ENCODE measurements at regions not wholly inside any gene's neighbourhood (a gene's known extent, or its start where the extent isn't known, plus 50 kb on each side); places are given as distances from the start of the nearest gene placed in this dataset.

DNA sequence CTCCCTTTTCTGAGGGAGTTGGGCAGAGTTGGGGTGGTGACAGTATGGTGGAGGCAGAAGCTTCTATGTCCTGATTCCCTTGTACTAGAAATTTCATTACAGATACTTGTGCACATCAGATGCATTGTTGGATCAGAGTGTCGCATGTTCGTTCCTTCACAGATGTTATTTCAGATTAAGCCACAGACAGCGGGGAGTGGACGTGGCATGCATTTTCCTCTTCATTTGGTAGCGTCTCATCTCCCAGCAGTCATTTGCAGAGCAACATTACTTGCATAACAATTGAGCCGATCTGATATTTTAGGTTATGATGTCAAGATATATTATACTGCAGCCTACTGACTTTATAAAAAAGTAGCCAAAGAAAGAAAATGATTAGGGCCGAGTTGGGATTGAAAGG lies 261.6 kb upstream of the SASH1 start:
- Histone ChIP-seq H3K4me2 (replicated peaks; ENCODE audit: extremely low read depth, low read length, poor library complexity, severe bottlenecking) (no peak overlapping the region), H3K36me3 (replicated peaks in 1 of 2; ENCODE audit: control insufficient read depth in 1 of 2, insufficient read depth in 2 of 2, low read length in 2 of 2) (no peaks in the 10 kb centered on the region), H3K4me3 (replicated peaks in 1 of 3; ENCODE audit: low read depth in 2 of 3, low read length in 3 of 3) (no peak overlapping the region), H3K27ac (ENCODE audit: low read depth in 1 of 2, low read length in 2 of 2) (no peak overlapping the region), H3K4me1 (ENCODE audit: control insufficient read depth in 1 of 2, insufficient read depth in 2 of 2, low read length in 2 of 2) (no peaks in the 10 kb centered on the region), H2AFZ (ENCODE audit: insufficient read depth, low read depth, low read length, poor library complexity, severe bottlenecking) (no peak overlapping the region), H3K27me3 (ENCODE audit: control insufficient read depth in 2 of 2, insufficient read depth in 2 of 2, low read length in 2 of 2) (no peaks in the 10 kb centered on the region), H3K9me3 (replicated peaks in 1 of 2; ENCODE audit: control insufficient read depth in 1 of 2, insufficient read depth in 1 of 2, low read length in 2 of 2) (peaks cover under 1 to 4% of the 10 kb centered on the region in 2 donors), H3K79me2 (ENCODE audit: insufficient read depth, low read length) (no peaks in the 10 kb centered on the region), H4K20me1 (ENCODE audit: insufficient read depth, low read length) (no peaks in the 10 kb centered on the region), H3K9ac (ENCODE audit: insufficient read depth, low read length, poor library complexity, severe bottlenecking) (no peak overlapping the region)
- Mint-ChIP-seq H3K4me1 (no peaks in the 10 kb centered on the region), H3K36me3 (no peaks in the 10 kb centered on the region), H3K27me3 (ENCODE audit: low read depth in 3 of 3) (peaks cover 0 to 1% (median 0%) of the 10 kb centered on the region in 3 donors), H3K9me3 (peaks cover 2 to 10% (median 5%) of the 10 kb centered on the region in 7 donors), H3K4me3 (no peak overlapping the region), H3K27ac (no peak overlapping the region)
- TF ChIP-seq, protein P1, sequence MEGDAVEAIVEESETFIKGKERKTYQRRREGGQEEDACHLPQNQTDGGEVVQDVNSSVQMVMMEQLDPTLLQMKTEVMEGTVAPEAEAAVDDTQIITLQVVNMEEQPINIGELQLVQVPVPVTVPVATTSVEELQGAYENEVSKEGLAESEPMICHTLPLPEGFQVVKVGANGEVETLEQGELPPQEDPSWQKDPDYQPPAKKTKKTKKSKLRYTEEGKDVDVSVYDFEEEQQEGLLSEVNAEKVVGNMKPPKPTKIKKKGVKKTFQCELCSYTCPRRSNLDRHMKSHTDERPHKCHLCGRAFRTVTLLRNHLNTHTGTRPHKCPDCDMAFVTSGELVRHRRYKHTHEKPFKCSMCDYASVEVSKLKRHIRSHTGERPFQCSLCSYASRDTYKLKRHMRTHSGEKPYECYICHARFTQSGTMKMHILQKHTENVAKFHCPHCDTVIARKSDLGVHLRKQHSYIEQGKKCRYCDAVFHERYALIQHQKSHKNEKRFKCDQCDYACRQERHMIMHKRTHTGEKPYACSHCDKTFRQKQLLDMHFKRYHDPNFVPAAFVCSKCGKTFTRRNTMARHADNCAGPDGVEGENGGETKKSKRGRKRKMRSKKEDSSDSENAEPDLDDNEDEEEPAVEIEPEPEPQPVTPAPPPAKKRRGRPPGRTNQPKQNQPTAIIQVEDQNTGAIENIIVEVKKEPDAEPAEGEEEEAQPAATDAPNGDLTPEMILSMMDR (IDR thresholded peaks at IDR 0.05): no peak
- WGBS (ENCODE audit: insufficient coverage): 100% methylated on average over 4 of the region's 7 CpGs
- no peak for DNase-seq
- intact Hi-C loops (cut with micrococcal nuclease): no loop called here

DNA sequence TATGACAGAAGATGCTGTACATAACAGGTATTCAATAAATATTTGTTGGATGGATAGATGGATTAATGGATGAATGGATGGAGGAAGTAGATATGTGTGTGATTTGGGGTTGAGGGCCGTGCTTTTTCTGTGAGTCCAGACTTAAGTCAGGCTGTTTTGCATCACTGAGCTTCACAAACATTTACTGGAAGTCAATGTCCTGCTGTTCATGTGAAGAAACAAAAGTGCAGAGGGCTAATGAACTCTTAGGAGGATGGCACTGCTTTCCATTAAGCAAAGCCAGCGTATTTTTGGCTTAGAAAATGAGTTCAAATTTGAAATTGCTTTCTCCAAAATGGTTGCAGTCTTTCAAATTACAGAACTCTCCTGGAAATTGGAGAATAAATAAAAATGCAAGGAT lies 260.6 kb upstream of the SASH1 start:
- intact Hi-C loops (cut with micrococcal nuclease): no loop called here
- Histone ChIP-seq H3K27ac (ENCODE audit: low read depth in 1 of 2, low read length in 2 of 2) (no peak overlapping the region), H3K9me3 (replicated peaks in 1 of 2; ENCODE audit: control insufficient read depth in 1 of 2, insufficient read depth in 1 of 2, low read length in 2 of 2) (peaks cover 0 to 4% of the 10 kb centered on the region in 2 donors), H3K4me2 (replicated peaks; ENCODE audit: extremely low read depth, low read length, poor library complexity, severe bottlenecking) (no peak overlapping the region), H3K27me3 (ENCODE audit: control insufficient read depth in 2 of 2, insufficient read depth in 2 of 2, low read length in 2 of 2) (no peaks in the 10 kb centered on the region), H3K79me2 (ENCODE audit: insufficient read depth, low read length) (no peaks in the 10 kb centered on the region), H2AFZ (ENCODE audit: insufficient read depth, low read depth, low read length, poor library complexity, severe bottlenecking) (no peak overlapping the region), H3K36me3 (replicated peaks in 1 of 2; ENCODE audit: control insufficient read depth in 1 of 2, insufficient read depth in 2 of 2, low read length in 2 of 2) (no peaks in the 10 kb centered on the region), H3K4me1 (ENCODE audit: control insufficient read depth in 1 of 2, insufficient read depth in 2 of 2, low read length in 2 of 2) (no peaks in the 10 kb centered on the region), H3K9ac (ENCODE audit: insufficient read depth, low read length, poor library complexity, severe bottlenecking) (no peak overlapping the region), H4K20me1 (ENCODE audit: insufficient read depth, low read length) (no peaks in the 10 kb centered on the region), H3K4me3 (replicated peaks in 1 of 3; ENCODE audit: low read depth in 2 of 3, low read length in 3 of 3) (no peak overlapping the region)
- Mint-ChIP-seq H3K36me3 (no peaks in the 10 kb centered on the region), H3K4me3 (no peak overlapping the region), H3K27me3 (ENCODE audit: low read depth in 3 of 3) (no peaks in the 10 kb centered on the region), H3K4me1 (no peaks in the 10 kb centered on the region), H3K9me3 (peaks cover under 1 to 9% (median 3%) of the 10 kb centered on the region in 7 donors), H3K27ac (no peak overlapping the region)
- TF ChIP-seq, protein P1 (IDR thresholded peaks at IDR 0.05): no peak
- WGBS (ENCODE audit: insufficient coverage): 79% methylated on average over 2 of the region's 2 CpGs
- DNase-seq: no peak
